ENCODE measurements at regions not wholly inside any gene's neighbourhood (a gene's known extent, or its start where the extent isn't known, plus 50 kb on each side); places are given as distances from the start of the nearest gene placed in this dataset.
"Not testable (repeated sequence)": the region's sequence is repeated elsewhere in the genome, so short reads cannot be mapped to it uniquely, and the experiment has no call there.

- H3K4me1 Mint-ChIP-seq (ENCODE audit: unreplicated experiment), result no peaks in the 10 kb centered on the region
- DNase-seq (ENCODE audit: low spot score), result no peak
- no peaks in the 10 kb centered on the region for H3K36me3 Mint-ChIP-seq (ENCODE audit: low read depth, unreplicated experiment)
- no peak overlapping the region for H3K27ac Mint-ChIP-seq (ENCODE audit: unreplicated experiment)
- no peak overlapping the region for H3K4me3 Mint-ChIP-seq (ENCODE audit: unreplicated experiment)
- H3K27me3 Mint-ChIP-seq (ENCODE audit: unreplicated experiment), result no peaks in the 10 kb centered on the region
- TF ChIP-seq, protein P1, sequence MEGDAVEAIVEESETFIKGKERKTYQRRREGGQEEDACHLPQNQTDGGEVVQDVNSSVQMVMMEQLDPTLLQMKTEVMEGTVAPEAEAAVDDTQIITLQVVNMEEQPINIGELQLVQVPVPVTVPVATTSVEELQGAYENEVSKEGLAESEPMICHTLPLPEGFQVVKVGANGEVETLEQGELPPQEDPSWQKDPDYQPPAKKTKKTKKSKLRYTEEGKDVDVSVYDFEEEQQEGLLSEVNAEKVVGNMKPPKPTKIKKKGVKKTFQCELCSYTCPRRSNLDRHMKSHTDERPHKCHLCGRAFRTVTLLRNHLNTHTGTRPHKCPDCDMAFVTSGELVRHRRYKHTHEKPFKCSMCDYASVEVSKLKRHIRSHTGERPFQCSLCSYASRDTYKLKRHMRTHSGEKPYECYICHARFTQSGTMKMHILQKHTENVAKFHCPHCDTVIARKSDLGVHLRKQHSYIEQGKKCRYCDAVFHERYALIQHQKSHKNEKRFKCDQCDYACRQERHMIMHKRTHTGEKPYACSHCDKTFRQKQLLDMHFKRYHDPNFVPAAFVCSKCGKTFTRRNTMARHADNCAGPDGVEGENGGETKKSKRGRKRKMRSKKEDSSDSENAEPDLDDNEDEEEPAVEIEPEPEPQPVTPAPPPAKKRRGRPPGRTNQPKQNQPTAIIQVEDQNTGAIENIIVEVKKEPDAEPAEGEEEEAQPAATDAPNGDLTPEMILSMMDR (IDR thresholded peaks at IDR 0.05; ENCODE audit: unreplicated experiment), result no peak
- no peaks in the 10 kb centered on the region for H3K9me3 Mint-ChIP-seq (ENCODE audit: unreplicated experiment)
Measured at GRCh38 chr2:34239511-34239910, 640.4 kb upstream of the FAM98A start.

DNA sequence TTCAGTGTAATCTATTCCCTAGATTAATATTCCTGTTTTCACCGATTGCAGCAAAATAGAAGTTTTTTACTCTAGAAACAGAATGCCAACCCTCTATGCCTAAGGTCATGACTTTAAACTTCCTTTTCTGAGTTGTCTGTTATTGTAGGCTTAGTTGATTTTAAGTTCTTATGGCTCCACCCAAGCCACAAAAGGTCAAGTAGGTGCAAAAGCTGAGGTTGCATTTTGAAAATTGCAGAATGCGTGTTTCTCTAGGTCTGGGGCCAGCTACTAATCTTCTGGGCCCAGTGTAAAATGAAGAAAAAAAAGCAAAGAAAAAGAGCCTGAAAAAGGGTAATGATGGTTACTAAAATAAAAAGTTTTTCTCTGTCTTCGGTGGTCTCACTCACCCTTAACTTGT lies 635.7 kb upstream of the FAM98A start:
- H3K27ac Mint-ChIP-seq (ENCODE audit: unreplicated experiment), result no peak overlapping the region
- no peak for DNase-seq (ENCODE audit: low spot score)
- no peaks in the 10 kb centered on the region for H3K4me1 Mint-ChIP-seq (ENCODE audit: unreplicated experiment)
- H3K27me3 Mint-ChIP-seq (ENCODE audit: unreplicated experiment), result no peaks in the 10 kb centered on the region
- H3K4me3 Mint-ChIP-seq (ENCODE audit: unreplicated experiment), result no peak overlapping the region
- H3K36me3 Mint-ChIP-seq (ENCODE audit: low read depth, unreplicated experiment), result no peaks in the 10 kb centered on the region
- H3K9me3 Mint-ChIP-seq (ENCODE audit: unreplicated experiment), result no peaks in the 10 kb centered on the region
- TF ChIP-seq, protein P1 (IDR thresholded peaks at IDR 0.05; ENCODE audit: unreplicated experiment), result no peak

DNA sequence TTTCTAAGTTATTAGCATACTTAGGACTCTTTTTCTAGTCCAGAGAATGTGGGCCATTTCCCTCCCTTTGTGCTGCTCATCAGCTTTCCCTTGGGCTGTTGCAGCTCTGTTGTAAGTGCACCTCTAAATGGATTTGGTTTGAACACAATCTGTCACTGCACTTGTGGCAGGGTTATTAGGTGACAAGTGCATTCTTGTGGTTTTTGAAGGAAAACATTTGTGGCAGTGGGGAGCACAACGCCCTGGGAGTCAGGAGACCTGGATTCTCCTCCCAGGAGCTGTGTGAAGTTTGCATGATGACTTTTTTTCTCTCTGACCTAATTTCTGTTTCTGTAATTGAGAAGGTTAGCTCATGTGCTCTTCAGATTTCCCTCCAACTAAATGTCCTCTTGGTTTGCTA lies 630.9 kb upstream of the FAM98A start:
- H3K27ac Mint-ChIP-seq (ENCODE audit: unreplicated experiment), result no peak overlapping the region
- H3K4me3 Mint-ChIP-seq (ENCODE audit: unreplicated experiment), result no peak overlapping the region

GRCh38 chr2:34215174-34215573 lies 616.1 kb upstream of the FAM98A start:
- Mint-ChIP-seq H3K27ac (ENCODE audit: unreplicated experiment) (no peak overlapping the region), H3K4me1 (ENCODE audit: unreplicated experiment) (no peaks in the 10 kb centered on the region), H3K36me3 (ENCODE audit: low read depth, unreplicated experiment) (peaks cover under 1% of the 10 kb centered on the region), H3K4me3 (ENCODE audit: unreplicated experiment) (no peak overlapping the region), H3K9me3 (ENCODE audit: unreplicated experiment) (peaks cover 4% of the 10 kb centered on the region), H3K27me3 (ENCODE audit: unreplicated experiment) (no peaks in the 10 kb centered on the region)
- no peak for DNase-seq (ENCODE audit: low spot score)
- TF ChIP-seq, protein P1 (IDR thresholded peaks at IDR 0.05; ENCODE audit: unreplicated experiment), result no peak

More for the DNA sequence above, 630.9 kb upstream of the FAM98A start:
- TF ChIP-seq, protein P1 (IDR thresholded peaks at IDR 0.05; ENCODE audit: unreplicated experiment), result no peak
- no peak for DNase-seq (ENCODE audit: low spot score)
- Mint-ChIP-seq H3K36me3 (ENCODE audit: low read depth, unreplicated experiment) (no peaks in the 10 kb centered on the region), H3K4me1 (ENCODE audit: unreplicated experiment) (no peaks in the 10 kb centered on the region), H3K9me3 (ENCODE audit: unreplicated experiment) (no peaks in the 10 kb centered on the region), H3K27me3 (ENCODE audit: unreplicated experiment) (no peaks in the 10 kb centered on the region)

DNA sequence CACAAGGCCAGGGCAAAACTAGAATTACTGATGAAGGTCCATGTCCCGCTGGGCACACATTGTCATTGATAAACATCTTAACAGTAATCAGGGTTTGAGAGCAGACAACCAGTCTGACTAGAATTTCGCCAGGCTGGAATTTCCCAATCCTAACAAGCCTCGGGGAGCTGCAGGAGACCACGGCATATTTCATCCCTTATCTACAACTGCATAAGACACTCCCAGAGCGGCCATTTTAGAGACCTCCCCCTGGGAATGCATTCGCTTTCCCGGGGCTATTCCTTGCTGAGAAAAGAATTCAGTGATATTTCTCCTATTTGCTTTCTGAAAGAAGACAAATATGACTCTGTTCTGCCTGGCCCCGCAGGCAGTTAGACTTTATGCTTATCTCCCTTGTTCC lies 611.3 kb upstream of the FAM98A start:
- not testable (repeated sequence) for H3K27ac Mint-ChIP-seq (ENCODE audit: unreplicated experiment); H3K27me3 Mint-ChIP-seq (ENCODE audit: unreplicated experiment); H3K4me3 Mint-ChIP-seq (ENCODE audit: unreplicated experiment); DNase-seq (ENCODE audit: low spot score); H3K36me3 Mint-ChIP-seq (ENCODE audit: low read depth, unreplicated experiment); H3K4me1 Mint-ChIP-seq (ENCODE audit: unreplicated experiment)
- peaks cover 16% of the 10 kb centered on the region for H3K9me3 Mint-ChIP-seq (ENCODE audit: unreplicated experiment)

GRCh38 chr2:34204560-34204959 lies 605.5 kb upstream of the FAM98A start:
- TF ChIP-seq, protein P1 (IDR thresholded peaks at IDR 0.05; ENCODE audit: unreplicated experiment), result no peak
- Mint-ChIP-seq H3K36me3 (ENCODE audit: low read depth, unreplicated experiment) (peaks cover 4% of the 10 kb centered on the region), H3K27ac (ENCODE audit: unreplicated experiment) (no peak overlapping the region), H3K9me3 (ENCODE audit: unreplicated experiment) (peaks cover 6% of the 10 kb centered on the region), H3K27me3 (ENCODE audit: unreplicated experiment) (peaks cover 2% of the 10 kb centered on the region), H3K4me3 (ENCODE audit: unreplicated experiment) (no peak overlapping the region), H3K4me1 (ENCODE audit: unreplicated experiment) (no peaks in the 10 kb centered on the region)
- no peak for DNase-seq (ENCODE audit: low spot score)
